RCC 7860 (cell line): ENCODE measurements at regions not wholly inside any gene's neighbourhood (a gene's known extent, or its start where the extent isn't known, plus 50 kb on each side); places are given as distances from the start of the nearest gene placed in this dataset.
"Not testable (repeated sequence)": the region's sequence is repeated elsewhere in the genome, so short reads cannot be mapped to it uniquely, and the experiment has no call there.

Experiments used
- DNase-seq: peaks from one replicate; pipeline ENCODE4 v3.0.0-alpha.2; 2015; ENCODE audit warnings: low spot score
- FAIRE-seq: peaks from 2 replicates; lab custom pipeline; 2012; peaks lifted over from hg19 to GRCh38; lab: Jason Lieb, UNC

DNA sequence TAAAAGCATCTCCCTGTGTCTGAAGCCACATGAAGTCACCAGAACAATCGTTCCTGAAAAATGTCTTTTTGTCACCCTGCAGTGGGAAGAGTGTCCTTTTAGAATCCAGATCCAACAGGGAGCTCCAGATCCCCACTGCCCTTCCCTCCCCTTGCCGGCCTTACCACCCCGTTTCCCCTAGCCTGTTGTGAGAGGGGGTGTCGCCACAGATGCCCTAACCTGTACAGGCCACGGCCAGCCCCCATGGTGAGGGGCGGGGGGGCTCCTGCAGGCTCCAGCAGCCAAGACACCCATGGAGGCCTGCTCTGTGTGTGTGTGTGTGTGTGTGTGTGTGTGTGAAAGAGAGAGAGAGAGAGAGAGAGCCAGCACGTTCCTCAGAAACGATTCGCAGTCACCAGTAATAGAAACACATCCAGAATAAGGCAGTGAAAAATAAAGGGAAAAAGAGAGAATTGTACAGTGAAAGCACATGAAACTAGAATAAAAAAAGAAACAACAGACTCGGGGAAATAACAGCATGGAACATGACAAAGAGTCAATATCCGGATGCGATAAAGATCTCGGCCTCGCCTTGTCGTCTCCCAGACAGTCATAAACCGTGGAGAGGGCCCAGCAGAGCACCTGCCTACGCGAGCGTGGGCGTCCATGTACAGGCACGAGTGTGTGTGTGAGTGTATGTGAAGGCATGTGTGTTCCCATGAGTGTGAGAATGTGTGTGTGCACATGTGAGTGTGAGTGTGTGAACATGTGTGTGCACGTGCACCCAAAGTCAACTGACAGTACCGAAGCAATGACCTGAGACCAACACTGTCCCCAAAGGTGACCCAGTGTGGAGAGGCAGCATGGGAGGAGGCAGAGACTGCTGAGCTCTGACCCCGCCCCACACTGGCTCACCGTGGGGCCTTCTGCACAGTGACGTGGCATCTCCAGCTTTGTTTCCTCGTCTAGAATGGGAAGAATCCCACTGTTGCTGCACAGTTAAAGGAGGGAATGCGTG is 303.8 kb downstream of the NPHP4 start:
- FAIRE-seq (no peak), DNase-seq (no peak)

DNA sequence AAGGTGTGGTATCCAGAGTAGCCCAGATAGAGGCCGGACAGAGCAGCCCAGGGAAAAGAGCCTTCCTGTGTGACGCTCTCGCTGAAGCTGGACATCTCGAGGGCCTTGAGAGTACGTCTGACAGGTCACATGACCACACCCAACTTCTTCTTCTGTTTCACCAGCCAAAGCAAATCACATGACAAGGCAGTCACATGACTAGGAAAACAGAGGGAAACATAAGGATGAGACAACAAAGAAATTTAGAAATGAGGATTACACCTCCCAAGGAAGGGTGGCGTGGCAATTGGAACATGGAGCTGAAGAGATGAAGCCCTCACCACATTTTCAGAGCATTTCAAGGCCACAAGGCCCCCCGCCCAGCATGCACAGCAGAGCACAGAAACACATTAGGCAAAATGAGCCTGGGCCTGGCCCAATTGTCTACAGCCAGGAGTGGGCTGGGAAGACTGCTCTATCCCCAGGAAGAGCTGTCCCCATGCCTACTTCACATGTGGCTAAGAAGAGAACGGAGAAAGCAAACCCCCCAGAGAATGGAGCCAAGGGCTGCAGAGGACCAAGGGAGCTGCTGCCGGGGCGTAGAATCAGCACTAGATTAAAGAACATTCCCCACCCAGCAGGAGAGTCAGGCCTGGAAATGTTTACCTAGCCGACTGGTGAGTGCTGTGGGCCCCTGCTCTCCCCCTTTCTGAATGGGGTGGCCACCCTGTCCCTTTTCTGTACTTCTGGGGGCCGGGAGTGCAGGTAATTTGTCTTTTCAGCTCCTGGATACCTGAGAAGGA is 305.1 kb downstream of the NPHP4 start:
- DNase-seq = no peak
- no peak for FAIRE-seq

- DNase-seq (no peak), FAIRE-seq (no peak)
These were observed 306.0 kb downstream of the NPHP4 start for GRCh38 chr1:5686195-5686594.

GRCh38 chr1:5685446-5686040 is 306.7 kb downstream of the NPHP4 start:
- DNase-seq (no peak), FAIRE-seq (no peak)

DNA sequence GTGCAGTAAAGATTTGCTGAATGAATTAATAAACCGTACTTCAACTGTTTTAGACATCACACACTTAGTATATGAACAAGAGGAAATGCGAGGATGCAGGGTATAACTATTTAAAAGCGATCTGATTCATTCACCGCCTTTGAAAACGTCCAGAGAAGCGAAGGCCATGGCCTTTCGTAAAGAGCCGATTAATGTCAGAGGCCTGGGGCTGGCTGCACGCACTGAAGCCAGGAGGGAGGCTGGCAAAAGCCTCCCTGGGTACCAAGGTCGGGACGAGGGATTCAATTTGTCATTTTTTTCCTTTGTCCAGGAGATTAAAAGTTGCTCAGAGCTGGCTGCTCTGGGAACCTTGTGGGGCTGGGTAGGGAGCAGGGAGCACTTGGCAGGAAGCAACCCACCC is 307.4 kb downstream of the NPHP4 start:
- DNase-seq (no peak), FAIRE-seq (no peak)

- no peak for FAIRE-seq
- no peak for DNase-seq
These were observed 308.8 kb downstream of the NPHP4 start for GRCh38 chr1:5683446-5683845.

DNA sequence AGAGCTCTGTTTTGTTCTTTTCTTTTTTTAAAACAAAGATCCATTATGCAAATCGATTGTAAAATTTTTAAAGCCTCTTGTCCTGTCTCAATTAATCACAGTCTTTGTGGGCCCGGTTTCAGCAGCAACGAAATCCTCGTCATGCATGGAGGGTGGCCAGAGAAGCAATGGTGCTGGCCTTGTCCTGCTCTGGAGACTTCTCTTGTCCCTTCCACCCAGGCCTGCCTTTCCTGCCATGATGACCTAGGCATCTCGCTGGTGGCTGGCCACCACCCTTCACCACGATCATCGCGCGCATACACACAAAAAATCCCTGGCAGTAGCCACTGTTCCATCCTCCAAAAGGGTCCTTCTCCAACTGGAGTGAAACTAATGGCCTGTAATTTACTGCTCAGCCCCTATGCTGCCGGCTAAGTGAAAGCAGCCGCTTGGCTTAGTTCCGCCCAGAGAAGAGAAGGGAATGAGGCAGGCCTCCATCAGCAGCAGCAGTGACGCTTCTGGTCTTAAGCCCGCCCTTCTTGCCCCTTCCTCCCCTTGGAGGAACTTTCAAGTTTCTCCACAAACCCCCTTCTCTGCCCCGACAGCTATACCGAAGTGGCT is 309.5 kb downstream of the NPHP4 start:
- DNase-seq = no peak
- FAIRE-seq = no peak

- no peak for DNase-seq
- FAIRE-seq = no peak
These were observed 310.6 kb downstream of the NPHP4 start for GRCh38 chr1:5681654-5682053.

GRCh38 chr1:5680600-5680999 is 311.6 kb downstream of the NPHP4 start:
- FAIRE-seq (no peak), DNase-seq (no peak)

DNA sequence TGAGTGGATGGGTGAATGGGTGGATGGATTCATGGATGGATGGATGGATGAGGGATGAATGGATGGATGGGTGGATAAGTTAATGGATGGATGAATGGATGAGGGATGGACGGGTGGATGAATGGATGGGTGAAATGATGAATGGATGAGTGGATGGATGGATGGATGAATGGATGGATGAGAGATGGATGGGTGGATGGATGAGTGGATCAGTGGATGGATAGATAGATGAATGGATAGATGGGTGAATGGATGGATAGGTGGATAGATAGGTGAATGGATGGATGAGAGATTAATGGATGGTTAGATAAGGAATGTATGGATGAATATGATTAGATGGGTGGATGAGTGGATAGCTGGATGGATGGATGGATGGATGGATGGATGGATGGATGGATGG is 313.5 kb downstream of the NPHP4 start:
- DNase-seq (no peak), FAIRE-seq (no peak)

DNA sequence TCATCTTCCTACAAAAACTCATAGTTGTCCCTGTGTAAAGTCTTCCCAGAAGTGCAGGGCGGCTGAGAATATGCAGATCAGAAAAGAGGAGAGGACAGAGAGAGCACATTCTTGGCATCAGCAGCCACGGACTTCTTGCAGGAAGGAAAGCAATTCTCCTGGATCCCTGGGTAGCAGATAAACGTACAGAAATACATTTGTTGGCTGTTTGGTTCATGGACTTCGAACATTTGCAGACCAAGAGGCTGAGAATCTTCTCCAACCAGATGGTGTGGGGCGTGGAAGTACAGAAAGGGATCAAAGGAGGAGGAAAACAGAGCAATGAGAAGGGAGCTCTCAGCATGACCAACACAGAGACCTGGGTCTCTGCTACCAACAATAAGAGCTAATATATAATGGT is 319.9 kb downstream of the NPHP4 start:
- DNase-seq, FAIRE-seq: not testable (repeated sequence)

GRCh38 chr1:5670590-5671350 is 321.5 kb downstream of the NPHP4 start:
- no peak for FAIRE-seq

DNA sequence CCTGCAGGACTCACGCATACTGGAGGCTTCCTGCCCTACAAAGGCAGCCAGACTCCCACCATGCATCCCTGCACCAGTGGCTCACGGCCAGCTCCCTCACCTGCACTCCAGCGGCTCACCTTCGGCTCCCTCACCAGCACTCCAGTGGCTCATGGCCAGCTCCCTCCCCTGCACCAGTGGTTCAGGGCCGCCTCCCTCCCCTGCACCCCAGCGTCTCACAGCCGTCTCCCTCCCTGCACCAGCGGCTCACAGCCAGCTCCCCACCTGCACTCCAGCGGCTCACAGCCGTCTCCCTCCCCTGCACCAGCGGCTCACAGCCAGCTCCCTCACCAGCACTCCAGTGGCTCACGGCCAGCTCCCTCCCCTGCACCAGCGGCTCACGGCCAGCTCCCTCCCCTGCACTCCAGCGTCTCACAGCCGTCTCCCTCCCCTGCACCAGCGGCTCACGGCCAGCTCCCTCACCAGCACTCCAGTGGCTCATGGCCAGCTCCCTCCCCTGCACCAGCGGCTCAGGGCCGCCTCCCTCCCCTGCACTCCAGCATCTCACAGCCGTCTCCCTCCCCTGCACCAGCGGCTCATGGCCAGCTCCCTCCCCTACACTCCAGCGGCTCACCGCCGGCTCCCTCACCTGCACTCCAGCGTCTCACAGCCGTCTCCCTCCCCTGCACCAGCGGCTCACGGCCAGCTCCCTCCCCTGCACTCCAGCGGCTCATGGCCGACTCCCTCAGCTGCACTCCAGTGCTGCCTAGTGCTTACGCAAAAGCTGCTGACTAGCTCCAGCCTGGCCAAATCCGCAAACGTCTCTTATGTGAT is 324.5 kb downstream of the NPHP4 start:
- no peak for FAIRE-seq
- no peak for DNase-seq

More at GRCh38 chr1:5670590-5671350, 321.5 kb downstream of the NPHP4 start:
- DNase-seq = no peak

DNA sequence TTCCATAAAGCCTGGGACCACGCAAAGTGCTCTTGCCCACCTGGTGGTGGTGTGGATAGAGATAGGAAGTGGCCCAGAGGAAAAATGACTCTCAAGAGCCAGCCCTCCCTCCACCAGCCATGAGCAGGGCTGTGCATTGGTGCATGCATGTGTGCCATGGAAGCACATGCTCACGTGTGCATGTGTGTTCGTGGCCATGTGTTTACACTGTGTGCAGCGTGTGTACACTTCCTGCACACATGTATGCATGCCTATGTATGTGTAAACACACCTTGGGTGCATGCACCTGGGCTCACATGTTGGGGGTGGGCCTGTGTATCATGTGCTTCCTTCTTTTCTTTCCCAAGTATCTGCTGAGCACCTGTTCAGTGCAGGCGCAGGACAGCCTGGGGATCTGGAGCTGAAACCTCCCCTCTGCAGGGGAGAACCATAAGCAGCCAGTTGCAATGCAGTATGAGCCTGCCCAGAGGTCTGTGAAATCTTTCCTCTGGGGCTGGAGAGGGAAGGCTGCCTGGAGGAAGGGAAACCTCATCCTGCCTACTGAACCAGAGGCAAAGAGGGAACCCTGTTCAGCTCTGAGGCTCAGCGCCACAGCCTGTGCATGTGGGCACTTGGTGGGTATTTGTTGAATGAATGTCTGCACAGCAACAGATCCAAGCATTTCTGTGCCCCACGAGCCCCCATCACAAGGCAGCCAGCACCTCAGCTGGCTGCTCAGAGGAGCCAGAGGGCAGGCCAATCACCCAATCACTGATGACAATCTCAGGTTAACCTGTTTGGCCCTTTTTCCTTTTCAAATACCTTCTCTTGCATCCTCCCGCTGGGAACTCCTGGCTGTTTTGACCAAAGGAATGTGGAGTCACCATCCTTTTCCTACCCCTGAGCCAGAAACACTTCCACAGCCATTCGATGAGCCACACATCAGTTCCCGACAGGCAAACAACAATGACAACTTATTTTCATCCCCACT is 327.0 kb downstream of the NPHP4 start:
- FAIRE-seq (no peak), DNase-seq (no peak)

DNA sequence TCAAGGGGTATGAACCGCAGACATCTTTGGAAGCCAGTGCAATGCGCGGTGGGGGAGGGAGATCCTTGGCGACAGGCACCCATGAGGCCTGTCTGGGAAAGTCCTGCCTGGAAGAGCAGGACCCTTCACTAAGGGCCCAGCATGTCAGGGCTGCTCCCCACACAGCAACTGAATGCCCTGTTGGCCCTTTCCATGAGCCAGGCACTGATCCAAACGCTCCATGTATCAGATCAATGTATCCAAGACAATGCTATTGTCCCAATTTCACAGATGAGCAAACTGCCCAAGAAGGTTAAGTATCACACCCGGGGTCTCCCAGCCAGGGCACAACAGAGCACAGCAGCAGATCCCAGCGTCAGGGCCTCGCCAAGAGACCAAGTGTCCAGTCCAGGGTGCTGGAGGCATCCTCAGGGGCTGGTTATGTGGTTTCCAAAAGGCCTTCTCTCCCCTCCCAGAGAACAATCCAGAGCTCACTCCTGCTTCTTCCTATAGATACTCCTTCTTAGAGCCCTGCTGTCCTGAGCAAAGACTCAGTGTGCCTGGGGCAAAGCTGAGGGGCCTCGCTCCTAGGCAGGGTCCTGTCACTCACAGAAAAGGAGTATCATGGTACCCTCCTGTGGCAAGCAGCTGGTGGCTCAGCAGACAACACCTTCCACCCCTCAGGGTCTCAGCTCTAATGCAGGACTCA is 328.0 kb downstream of the NPHP4 start:
- FAIRE-seq (no peak), DNase-seq (no peak)

GRCh38 chr1:5662744-5663126 is 329.5 kb downstream of the NPHP4 start:
- DNase-seq (no peak), FAIRE-seq (no peak)

DNA sequence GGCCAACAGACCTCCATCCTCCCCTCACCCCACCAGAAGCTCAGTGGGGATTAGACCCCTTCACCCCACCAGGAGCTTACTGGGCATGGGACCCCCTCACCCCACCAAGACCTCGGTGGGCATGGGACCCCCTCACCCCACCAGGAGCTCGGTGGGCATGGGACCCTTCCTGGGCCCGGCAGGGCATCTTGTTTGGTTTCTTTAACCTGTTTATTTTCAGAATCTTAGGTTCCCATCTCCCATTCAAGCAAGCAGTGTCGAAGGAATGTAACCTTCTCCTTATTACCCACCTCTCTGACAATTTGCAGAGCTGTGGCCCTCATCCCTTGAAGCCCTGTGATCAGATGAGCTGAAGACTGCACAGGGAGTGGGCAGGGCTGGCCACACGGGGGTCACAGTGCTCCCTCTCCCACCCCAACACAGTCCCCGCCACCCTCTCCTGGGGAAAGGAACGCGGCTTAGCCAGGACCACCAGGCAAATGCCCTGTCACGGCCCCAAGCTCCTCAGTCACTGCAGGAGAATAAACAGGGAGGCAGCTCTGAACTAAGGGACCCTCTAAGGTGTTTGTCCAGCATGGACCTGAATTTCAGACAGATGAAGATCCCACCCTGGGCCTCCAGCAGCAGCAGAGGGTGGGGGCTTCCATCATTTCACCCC is 330.0 kb downstream of the NPHP4 start:
- FAIRE-seq (no peak), DNase-seq (no peak)
